CD4-positive, alpha-beta T cell (primary cell): ENCODE measurements at regions not wholly inside any gene's neighbourhood (a gene's known extent, or its start where the extent isn't known, plus 50 kb on each side); places are given as distances from the start of the nearest gene placed in this dataset.

ENCODE experiments used
- ATAC-seq: fragments of 200-7000 bp; cut with Tn5 transposase; one replicate; pipeline ENCODE4 v1.10.0; 2022; ENCODE audit warnings: mild to moderate bottlenecking; ENCODE audit not compliant: poor library complexity
- CTCF ChIA-PET: fragments of 350-600 bp; sonication (Branson Sonifier 250); formaldehyde crosslinking; loops from one replicate; lab custom pipeline; 2021; ENCODE audit warnings: antibody characterized with exemption, inconsistent platforms; lab: Charles Lee
- POLR2A ChIA-PET: fragments of 350-600 bp; sonication (Branson Sonifier 250); formaldehyde crosslinking; loops from one replicate; lab custom pipeline; 2021; ENCODE audit warnings: antibody characterized with exemption, inconsistent platforms; lab: Charles Lee
- DNase-seq, 14 experiments: peaks; one replicate each; pipeline ENCODE4 v3.0.0-alpha.2; 2013 to 2020; ENCODE audit warnings: mixed read lengths in 2 of 14
- H3K27ac ChIP-seq, 2 donors: one replicate each; pipeline versions ENCODE4 v1.5.1 to v1.7.0; 2013; ENCODE audit warnings: low read length in 2 of 2, low read depth in 1 of 2, mild to moderate bottlenecking in 1 of 2
- H3K27me3 ChIP-seq, 2 experiments: 1 replicate in 1 of 2; 2 replicates in 1 of 2; pipeline versions ENCODE4 v1.6.1 to v1.7.0; 2013; ENCODE audit warnings: low read length in 2 of 2, control low read depth in 1 of 2, mild to moderate bottlenecking in 1 of 2, moderate library complexity in 1 of 2; ENCODE audit not compliant: insufficient read depth in 2 of 2, control insufficient read depth in 1 of 2
- H3K36me3 ChIP-seq: one replicate; pipeline ENCODE4 v1.6.1; 2013; ENCODE audit warnings: low read length, control low read depth; ENCODE audit not compliant: insufficient read depth
- H3K4me1 ChIP-seq: one replicate; pipeline ENCODE4 v1.6.1; 2013; ENCODE audit warnings: low read length, control low read depth; ENCODE audit not compliant: insufficient read depth
- H3K4me3 ChIP-seq: one replicate; pipeline ENCODE4 v1.5.1; 2013; ENCODE audit warnings: mild to moderate bottlenecking, low read length, moderate library complexity
- H3K9me3 ChIP-seq, 2 experiments: 1 replicate in 1 of 2; 2 replicates in 1 of 2; pipeline versions ENCODE4 v1.6.1 to v1.7.0; 2013; ENCODE audit warnings: low read length in 2 of 2, mild to moderate bottlenecking in 2 of 2, control low read depth in 1 of 2, moderate library complexity in 1 of 2; ENCODE audit not compliant: control insufficient read depth in 1 of 2, insufficient read depth in 1 of 2
- H3K27ac Mint-ChIP-seq: one replicate; pipeline ENCODE4 v1.8.0; 2020; ENCODE audit warnings: mixed read lengths
- H3K27me3 Mint-ChIP-seq: one replicate; pipeline ENCODE4 v1.8.0; 2021; ENCODE audit warnings: mixed read lengths
- H3K36me3 Mint-ChIP-seq: one replicate; pipeline ENCODE4 v1.8.0; 2021; ENCODE audit warnings: low read depth, mixed read lengths
- H3K4me1 Mint-ChIP-seq: one replicate; pipeline ENCODE4 v1.8.0; 2021; ENCODE audit warnings: low read depth, mixed read lengths
- H3K4me3 Mint-ChIP-seq: one replicate; pipeline ENCODE4 v1.8.0; 2020; ENCODE audit warnings: mild to moderate bottlenecking, mixed read lengths
- H3K9me3 Mint-ChIP-seq: one replicate; pipeline ENCODE4 v1.8.0; 2020; ENCODE audit warnings: mixed read lengths
- intact Hi-C, 2 experiments: fragments of 100-400 bp; cut with DNase I in 1 of 2; cut with micrococcal nuclease in 1 of 2; formaldehyde crosslinking; loops; one replicate each; pipeline versions ENCODE4 v1.15.1 to v1.9.0; 2023 to 2025; cut with DNase I, micrococcal nuclease
- TF ChIP-seq, protein P1 (sequence below): fragments of 200-600 bp; IDR thresholded peaks from one replicate; pipeline ENCODE4 v1.8.0; 2022; ENCODE audit warnings: antibody characterized with exemption, mild to moderate bottlenecking

DNA sequence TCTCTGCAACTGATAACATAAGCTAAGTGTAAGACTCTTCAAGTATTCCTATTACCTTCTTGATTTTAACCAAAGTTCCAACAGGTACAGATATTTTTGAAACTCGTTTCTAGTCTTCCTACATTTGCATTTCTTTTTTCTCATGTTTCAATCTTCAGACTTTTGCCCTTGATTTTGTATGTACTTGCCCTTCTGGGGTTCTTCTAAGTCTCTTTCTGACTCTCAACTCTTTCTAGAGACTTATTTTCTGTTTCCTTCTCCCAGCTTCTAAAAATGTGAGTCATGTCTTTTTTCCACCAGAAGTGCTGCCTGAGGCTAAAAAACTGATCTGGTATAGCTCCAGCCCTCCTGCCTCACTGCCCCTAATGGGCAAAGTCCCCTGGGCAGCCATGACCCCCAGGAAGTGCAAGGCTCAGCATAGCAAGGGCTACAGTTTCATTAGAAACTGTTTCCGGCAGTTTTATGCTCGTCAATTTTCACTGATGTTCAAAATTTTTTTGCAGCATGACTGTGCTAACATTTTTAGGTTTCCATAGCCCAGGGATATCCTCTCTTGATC, 265.9 kb downstream of the SEC16B start:
- DNase-seq (no peak), ATAC-seq (no peak)
- no peaks in the 10 kb centered on the region for H3K9me3 ChIP-seq
- no peaks in the 10 kb centered on the region for H3K27me3 ChIP-seq
- no peaks in the 10 kb centered on the region for H3K4me1 Mint-ChIP-seq
- no peaks in the 10 kb centered on the region for H3K27me3 Mint-ChIP-seq
- H3K36me3 Mint-ChIP-seq: no peaks in the 10 kb centered on the region
- CTCF ChIA-PET: no interaction called here
- no peak overlapping the region for H3K4me3 Mint-ChIP-seq
- H3K9me3 Mint-ChIP-seq: peaks cover 7% of the 10 kb centered on the region
- H3K36me3 ChIP-seq: no peaks in the 10 kb centered on the region
- H3K27ac ChIP-seq: no peak overlapping the region
- POLR2A ChIA-PET: no interaction called here
- H3K27ac Mint-ChIP-seq: no peak overlapping the region
- intact Hi-C loops: no loop called here
- H3K4me1 ChIP-seq: no peaks in the 10 kb centered on the region
- TF ChIP-seq, protein P1, sequence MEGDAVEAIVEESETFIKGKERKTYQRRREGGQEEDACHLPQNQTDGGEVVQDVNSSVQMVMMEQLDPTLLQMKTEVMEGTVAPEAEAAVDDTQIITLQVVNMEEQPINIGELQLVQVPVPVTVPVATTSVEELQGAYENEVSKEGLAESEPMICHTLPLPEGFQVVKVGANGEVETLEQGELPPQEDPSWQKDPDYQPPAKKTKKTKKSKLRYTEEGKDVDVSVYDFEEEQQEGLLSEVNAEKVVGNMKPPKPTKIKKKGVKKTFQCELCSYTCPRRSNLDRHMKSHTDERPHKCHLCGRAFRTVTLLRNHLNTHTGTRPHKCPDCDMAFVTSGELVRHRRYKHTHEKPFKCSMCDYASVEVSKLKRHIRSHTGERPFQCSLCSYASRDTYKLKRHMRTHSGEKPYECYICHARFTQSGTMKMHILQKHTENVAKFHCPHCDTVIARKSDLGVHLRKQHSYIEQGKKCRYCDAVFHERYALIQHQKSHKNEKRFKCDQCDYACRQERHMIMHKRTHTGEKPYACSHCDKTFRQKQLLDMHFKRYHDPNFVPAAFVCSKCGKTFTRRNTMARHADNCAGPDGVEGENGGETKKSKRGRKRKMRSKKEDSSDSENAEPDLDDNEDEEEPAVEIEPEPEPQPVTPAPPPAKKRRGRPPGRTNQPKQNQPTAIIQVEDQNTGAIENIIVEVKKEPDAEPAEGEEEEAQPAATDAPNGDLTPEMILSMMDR: no peak
- no peak overlapping the region for H3K4me3 ChIP-seq

DNA sequence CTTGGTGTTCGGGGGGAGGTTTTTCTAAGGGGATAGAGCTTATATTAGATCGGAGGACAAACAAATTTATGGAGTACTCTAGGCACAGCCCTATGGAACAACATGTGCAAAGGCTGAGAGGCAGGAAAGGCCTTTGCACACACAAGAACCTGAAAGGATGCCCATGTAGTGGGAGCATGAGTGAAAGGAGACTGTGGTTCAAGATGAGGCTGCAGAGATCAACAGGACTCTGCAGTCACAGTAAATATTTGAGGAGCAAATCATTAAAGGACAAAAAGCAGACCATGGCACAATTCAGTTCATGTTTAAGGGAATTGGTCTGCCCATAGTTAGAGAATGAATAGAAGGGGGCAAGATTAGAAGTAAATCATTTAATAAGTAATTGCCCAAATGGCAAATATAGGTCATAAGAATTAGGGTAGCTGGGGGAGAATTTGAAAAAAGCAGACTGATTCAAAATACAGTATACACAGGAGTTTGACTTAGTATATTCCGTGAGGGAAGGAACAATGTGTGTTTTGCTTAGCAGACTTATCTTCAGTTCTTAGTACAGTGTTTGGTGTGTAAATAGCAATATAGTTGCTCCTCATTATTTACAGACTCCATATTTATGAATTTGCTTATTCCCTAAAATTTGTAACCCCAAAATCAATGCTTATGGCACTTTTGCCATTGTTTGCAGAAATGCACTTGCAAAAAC, 268.1 kb downstream of the SEC16B start:
- Mint-ChIP-seq H3K9me3 (peaks cover 7% of the 10 kb centered on the region), H3K27me3 (no peaks in the 10 kb centered on the region), H3K4me1 (no peaks in the 10 kb centered on the region), H3K27ac (no peak overlapping the region), H3K4me3 (no peak overlapping the region), H3K36me3 (no peaks in the 10 kb centered on the region)
- no peak overlapping the region for H3K27ac ChIP-seq
- H3K9me3 ChIP-seq: no peaks in the 10 kb centered on the region
- no peak for DNase-seq
- ATAC-seq: no peak
- H3K4me1 ChIP-seq: no peaks in the 10 kb centered on the region
- TF ChIP-seq, protein P1: no peak
- H3K4me3 ChIP-seq: no peak overlapping the region
- intact Hi-C loops: no loop called here
- no peaks in the 10 kb centered on the region for H3K36me3 ChIP-seq
- no peaks in the 10 kb centered on the region for H3K27me3 ChIP-seq
- CTCF ChIA-PET: no interaction called here
- POLR2A ChIA-PET: no interaction called here

DNA sequence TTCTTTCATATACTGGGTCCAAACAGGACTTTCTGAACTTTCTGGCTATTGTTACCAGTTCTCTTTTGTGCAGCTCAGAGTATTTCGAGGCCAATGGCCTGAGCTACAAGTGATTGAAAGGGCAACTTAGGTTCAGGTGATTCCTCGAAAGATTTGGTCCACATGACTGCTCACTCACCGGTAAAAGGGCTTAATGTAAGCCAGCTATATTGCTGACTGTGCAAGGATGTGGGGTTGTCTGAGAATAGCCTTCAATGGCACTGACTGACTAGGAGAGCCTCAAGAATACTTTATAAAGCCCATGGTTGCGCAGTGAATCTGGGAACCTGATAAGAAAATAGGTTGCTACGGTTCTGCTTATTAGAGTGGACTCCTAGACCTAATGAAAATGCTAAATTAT, 269.0 kb downstream of the SEC16B start:
- Mint-ChIP-seq H3K4me3 (no peak overlapping the region), H3K36me3 (no peaks in the 10 kb centered on the region), H3K4me1 (no peaks in the 10 kb centered on the region), H3K27me3 (no peaks in the 10 kb centered on the region), H3K9me3 (peaks cover 7% of the 10 kb centered on the region), H3K27ac (no peak overlapping the region)
- no peak for ATAC-seq
- no peaks in the 10 kb centered on the region for H3K9me3 ChIP-seq
- TF ChIP-seq, protein P1: no peak
- no peak overlapping the region for H3K4me3 ChIP-seq
- H3K4me1 ChIP-seq: no peaks in the 10 kb centered on the region
- no peaks in the 10 kb centered on the region for H3K36me3 ChIP-seq
- DNase-seq: no peak
- H3K27me3 ChIP-seq: no peaks in the 10 kb centered on the region
- H3K27ac ChIP-seq: no peak overlapping the region
- intact Hi-C loops: no loop called here
- POLR2A ChIA-PET: no interaction called here
- CTCF ChIA-PET: no interaction called here
